ENCODE measurements at regions not wholly inside any gene's neighbourhood (a gene's known extent, or its start where the extent isn't known, plus 50 kb on each side); places are given as distances from the start of the nearest gene placed in this dataset.
"Not testable (repeated sequence)": the region's sequence is repeated elsewhere in the genome, so short reads cannot be mapped to it uniquely, and the experiment has no call there.

- no peak for TF ChIP-seq CTCF (IDR thresholded peaks at IDR 0.05)
- no peak for DNase-seq (ENCODE audit: low spot score)
- Histone ChIP-seq H3K27ac (no peak overlapping the region), H3K4me3 (no peak overlapping the region)
Observed at GRCh38 chr3:70702132-70702531, 389.7 kb upstream of the MDFIC2 start.

- no peak overlapping the region for H3K27ac ChIP-seq
- no peak for DNase-seq (ENCODE audit: low spot score)
- TF ChIP-seq CTCF (IDR thresholded peaks at IDR 0.05), result no peak
- H3K4me3 ChIP-seq, result no peak overlapping the region
Observed at GRCh38 chr3:70684701-70685100, 372.3 kb upstream of the MDFIC2 start.

GRCh38 chr3:70675810-70676209 lies 363.4 kb upstream of the MDFIC2 start:
- DNase-seq (ENCODE audit: low spot score); H3K4me3 ChIP-seq; H3K27ac ChIP-seq: not testable (repeated sequence)

GRCh38 chr3:70658513-70659310 lies 346.3 kb upstream of the MDFIC2 start:
- H3K27ac ChIP-seq, result no peak overlapping the region
- no peak for DNase-seq (ENCODE audit: low spot score)
- no peak for TF ChIP-seq CTCF (IDR thresholded peaks at IDR 0.05)
- H3K4me3 ChIP-seq, result no peak overlapping the region

GRCh38 chr3:70657454-70657853 lies 345.0 kb upstream of the MDFIC2 start:
- H3K27ac ChIP-seq, result no peak overlapping the region
- no peak for DNase-seq (ENCODE audit: low spot score)
- H3K4me3 ChIP-seq, result no peak overlapping the region
- no peak for TF ChIP-seq CTCF (IDR thresholded peaks at IDR 0.05)

- no peak overlapping the region for H3K27ac ChIP-seq
- DNase-seq (ENCODE audit: low spot score), result no peak
- no peak for TF ChIP-seq CTCF (IDR thresholded peaks at IDR 0.05)
- H3K4me3 ChIP-seq, result no peak overlapping the region
Observed at GRCh38 chr3:70647823-70648222, 335.4 kb upstream of the MDFIC2 start.

- no peak overlapping the region for H3K4me3 ChIP-seq
- no peak for TF ChIP-seq CTCF (IDR thresholded peaks at IDR 0.05)
- no peak overlapping the region for H3K27ac ChIP-seq
- DNase-seq (ENCODE audit: low spot score), result no peak
Observed at GRCh38 chr3:70647094-70647493, 334.7 kb upstream of the MDFIC2 start.
